Dendritic cell treated with granulocyte-macrophage colony-stimulating factor and Interleukin-4, amounts not matched to agents 40 ng/mL and 50 ng/mL, for 4 days (primary cell): ENCODE measurements at regions not wholly inside any gene's neighbourhood (a gene's known extent, or its start where the extent isn't known, plus 50 kb on each side); places are given as distances from the start of the nearest gene placed in this dataset.

Experiments used
- H3K27ac Mint-ChIP-seq: one replicate; pipeline ENCODE4 v1.8.0; 2022; ENCODE audit warnings: mild to moderate bottlenecking, mixed read lengths
- H3K27me3 Mint-ChIP-seq: one replicate; pipeline ENCODE4 v1.8.0; 2022; ENCODE audit warnings: mild to moderate bottlenecking, mixed read lengths
- H3K36me3 Mint-ChIP-seq: one replicate; pipeline ENCODE4 v1.8.0; 2022; ENCODE audit warnings: low read depth, mixed read lengths
- H3K4me1 Mint-ChIP-seq: one replicate; pipeline ENCODE4 v1.8.0; 2022; ENCODE audit warnings: low read depth, mixed read lengths
- H3K4me3 Mint-ChIP-seq: one replicate; pipeline ENCODE4 v1.8.0; 2022; ENCODE audit warnings: mild to moderate bottlenecking, moderate library complexity, mixed read lengths
- H3K9me3 Mint-ChIP-seq: one replicate; pipeline ENCODE4 v1.8.0; 2022; ENCODE audit warnings: mixed read lengths
- intact Hi-C: fragments of 100-400 bp; cut with micrococcal nuclease; formaldehyde crosslinking; loops from one replicate; pipeline ENCODE4 v1.15.0; 2022

GRCh38 chr15:87634361-87634760 lies 622.2 kb downstream of the NTRK3 start:
- Mint-ChIP-seq H3K9me3 (no peaks in the 10 kb centered on the region), H3K27ac (no peak overlapping the region), H3K27me3 (peaks cover 11% of the 10 kb centered on the region), H3K4me1 (peaks cover 4% of the 10 kb centered on the region), H3K4me3 (no peak overlapping the region), H3K36me3 (no peaks in the 10 kb centered on the region)
- intact Hi-C loops: no loop called here

GRCh38 chr15:87633525-87633924 lies 623.0 kb downstream of the NTRK3 start:
- H3K4me3 Mint-ChIP-seq: no peak overlapping the region
- H3K9me3 Mint-ChIP-seq: no peaks in the 10 kb centered on the region

GRCh38 chr15:87632364-87632763 lies 624.2 kb downstream of the NTRK3 start:
- H3K27me3 Mint-ChIP-seq: peaks cover 13% of the 10 kb centered on the region
- intact Hi-C loops: no loop called here

More at GRCh38 chr15:87633525-87633924, 623.0 kb downstream of the NTRK3 start:
- intact Hi-C loops: no loop called here
- Mint-ChIP-seq H3K27me3 (peaks cover 12% of the 10 kb centered on the region), H3K27ac (no peak overlapping the region), H3K36me3 (no peaks in the 10 kb centered on the region), H3K4me1 (peaks cover 4% of the 10 kb centered on the region)

GRCh38 chr15:87631775-87632174 lies 624.8 kb downstream of the NTRK3 start:
- no peak overlapping the region for H3K27ac Mint-ChIP-seq
- intact Hi-C loops: no loop called here

More at GRCh38 chr15:87632364-87632763, 624.2 kb downstream of the NTRK3 start:
- Mint-ChIP-seq H3K4me1 (peaks cover 4% of the 10 kb centered on the region), H3K4me3 (no peak overlapping the region), H3K9me3 (no peaks in the 10 kb centered on the region), H3K36me3 (no peaks in the 10 kb centered on the region), H3K27ac (no peak overlapping the region)

GRCh38 chr15:87631093-87631492 lies 625.4 kb downstream of the NTRK3 start:
- peaks cover 4% of the 10 kb centered on the region for H3K4me1 Mint-ChIP-seq
- H3K4me3 Mint-ChIP-seq: no peak overlapping the region
- intact Hi-C loops: no loop called here
- no peaks in the 10 kb centered on the region for H3K36me3 Mint-ChIP-seq
- no peak overlapping the region for H3K27ac Mint-ChIP-seq
- peaks cover 13% of the 10 kb centered on the region for H3K27me3 Mint-ChIP-seq
- H3K9me3 Mint-ChIP-seq: no peaks in the 10 kb centered on the region

More at GRCh38 chr15:87631775-87632174, 624.8 kb downstream of the NTRK3 start:
- no peaks in the 10 kb centered on the region for H3K9me3 Mint-ChIP-seq
- no peaks in the 10 kb centered on the region for H3K36me3 Mint-ChIP-seq
- peaks cover 13% of the 10 kb centered on the region for H3K27me3 Mint-ChIP-seq
- peaks cover 4% of the 10 kb centered on the region for H3K4me1 Mint-ChIP-seq
- no peak overlapping the region for H3K4me3 Mint-ChIP-seq

- Mint-ChIP-seq H3K36me3 (no peaks in the 10 kb centered on the region), H3K4me1 (peaks cover 2% of the 10 kb centered on the region), H3K4me3 (no peak overlapping the region), H3K9me3 (no peaks in the 10 kb centered on the region), H3K27ac (no peak overlapping the region), H3K27me3 (peaks cover 10% of the 10 kb centered on the region)
- intact Hi-C loops: no loop called here
These were observed 628.2 kb downstream of the NTRK3 start for GRCh38 chr15:87628311-87628710.

- Mint-ChIP-seq H3K27ac (no peak overlapping the region), H3K27me3 (peaks cover 4% of the 10 kb centered on the region), H3K4me3 (no peak overlapping the region), H3K4me1 (no peaks in the 10 kb centered on the region), H3K36me3 (no peaks in the 10 kb centered on the region), H3K9me3 (peaks cover 7% of the 10 kb centered on the region)
- intact Hi-C loops: no loop called here
These were observed 629.7 kb downstream of the NTRK3 start for GRCh38 chr15:87626860-87627259.

GRCh38 chr15:87623832-87624231 lies 632.7 kb downstream of the NTRK3 start:
- no peak overlapping the region for H3K27ac Mint-ChIP-seq
- peaks cover 11% of the 10 kb centered on the region for H3K9me3 Mint-ChIP-seq
- no peaks in the 10 kb centered on the region for H3K4me1 Mint-ChIP-seq
- H3K4me3 Mint-ChIP-seq: no peak overlapping the region
- peaks cover 2% of the 10 kb centered on the region for H3K27me3 Mint-ChIP-seq
- intact Hi-C loops: no loop called here
- H3K36me3 Mint-ChIP-seq: no peaks in the 10 kb centered on the region

- no peak overlapping the region for H3K27ac Mint-ChIP-seq
- peaks cover 11% of the 10 kb centered on the region for H3K9me3 Mint-ChIP-seq
- intact Hi-C loops: no loop called here
- H3K27me3 Mint-ChIP-seq: no peaks in the 10 kb centered on the region
- H3K36me3 Mint-ChIP-seq: no peaks in the 10 kb centered on the region
- no peaks in the 10 kb centered on the region for H3K4me1 Mint-ChIP-seq
- H3K4me3 Mint-ChIP-seq: no peak overlapping the region
These were observed 636.1 kb downstream of the NTRK3 start for GRCh38 chr15:87620393-87620792.

- intact Hi-C loops: no loop called here
- Mint-ChIP-seq H3K36me3 (no peaks in the 10 kb centered on the region), H3K9me3 (peaks cover 11% of the 10 kb centered on the region), H3K27ac (no peak overlapping the region), H3K4me3 (no peak overlapping the region), H3K4me1 (no peaks in the 10 kb centered on the region), H3K27me3 (no peaks in the 10 kb centered on the region)
These were observed 637.2 kb downstream of the NTRK3 start for GRCh38 chr15:87619161-87619960.

GRCh38 chr15:87618203-87618725 lies 638.3 kb downstream of the NTRK3 start:
- Mint-ChIP-seq H3K4me3 (no peak overlapping the region), H3K27me3 (no peaks in the 10 kb centered on the region), H3K4me1 (no peaks in the 10 kb centered on the region), H3K9me3 (peaks cover 11% of the 10 kb centered on the region), H3K36me3 (no peaks in the 10 kb centered on the region), H3K27ac (no peak overlapping the region)
- intact Hi-C loops: no loop called here

- H3K9me3 Mint-ChIP-seq: no peaks in the 10 kb centered on the region
- H3K4me3 Mint-ChIP-seq: no peak overlapping the region
- H3K4me1 Mint-ChIP-seq: no peaks in the 10 kb centered on the region
- H3K27ac Mint-ChIP-seq: no peak overlapping the region
- intact Hi-C loops: no loop called here
- H3K27me3 Mint-ChIP-seq: no peaks in the 10 kb centered on the region
- no peaks in the 10 kb centered on the region for H3K36me3 Mint-ChIP-seq
These were observed 641.8 kb downstream of the NTRK3 start for GRCh38 chr15:87614704-87615103.

- no peak overlapping the region for H3K4me3 Mint-ChIP-seq
- H3K36me3 Mint-ChIP-seq: no peaks in the 10 kb centered on the region
- H3K27ac Mint-ChIP-seq: no peak overlapping the region
- intact Hi-C loops: no loop called here
- no peaks in the 10 kb centered on the region for H3K4me1 Mint-ChIP-seq
- no peaks in the 10 kb centered on the region for H3K27me3 Mint-ChIP-seq
- H3K9me3 Mint-ChIP-seq: no peaks in the 10 kb centered on the region
These were observed 646.2 kb downstream of the NTRK3 start for GRCh38 chr15:87610366-87610765.

- no peaks in the 10 kb centered on the region for H3K36me3 Mint-ChIP-seq
- H3K27ac Mint-ChIP-seq: no peak overlapping the region
- intact Hi-C loops: loop anchor here (5.0 kb wide), 1 partner anchor 1753 kb away; no protein-coding TSS in a partner anchor
- no peaks in the 10 kb centered on the region for H3K4me1 Mint-ChIP-seq
- H3K27me3 Mint-ChIP-seq: no peaks in the 10 kb centered on the region
- H3K4me3 Mint-ChIP-seq: no peak overlapping the region
- H3K9me3 Mint-ChIP-seq: no peaks in the 10 kb centered on the region
These were observed 646.6 kb downstream of the NTRK3 start for GRCh38 chr15:87609894-87610293.
